ENCODE measurements at regions not wholly inside any gene's neighbourhood (a gene's known extent, or its start where the extent isn't known, plus 50 kb on each side); places are given as distances from the start of the nearest gene placed in this dataset.
"Not testable (repeated sequence)": the region's sequence is repeated elsewhere in the genome, so short reads cannot be mapped to it uniquely, and the experiment has no call there.

DNA sequence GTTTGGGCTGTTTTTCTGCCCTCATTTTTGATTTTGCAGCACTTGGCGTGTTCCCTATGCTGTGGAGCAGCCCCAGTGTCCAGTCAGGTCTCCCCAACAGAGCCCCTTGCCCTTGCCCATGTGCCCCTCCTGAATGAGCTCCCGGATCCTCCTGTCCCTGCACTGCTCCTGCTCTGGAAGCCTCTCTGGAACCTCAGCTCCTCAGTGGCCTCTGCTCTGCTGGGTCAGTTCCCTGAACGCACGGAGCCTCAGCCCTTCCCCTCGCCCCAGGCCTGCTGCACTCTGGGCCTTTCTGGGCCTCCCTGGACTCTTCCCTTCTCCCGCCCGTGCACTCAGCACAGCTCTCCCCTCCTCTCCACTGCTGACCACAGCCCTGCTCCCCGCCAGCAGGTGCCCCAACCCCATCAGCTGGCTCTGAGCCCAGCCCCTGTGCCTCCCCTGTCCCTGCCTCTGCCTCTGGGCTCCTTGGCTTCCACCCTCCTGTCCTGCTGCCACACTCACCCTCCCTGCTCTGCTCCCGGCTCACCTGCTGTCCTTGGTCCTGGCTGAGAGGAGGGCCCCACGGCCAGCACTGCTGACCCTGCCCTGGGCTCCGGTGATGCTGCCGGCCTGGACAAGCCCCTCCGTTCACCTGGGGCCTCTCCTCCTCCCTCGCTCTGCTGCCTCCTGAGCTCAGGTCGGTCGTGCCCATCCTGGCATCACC lies 220.6 kb downstream of the TMEM121 start:
- TF ChIP-seq POLR2AphosphoS5 (IDR thresholded peaks at IDR 0.05; ENCODE audit: low read depth, low read length); POLR2A (IDR thresholded peaks at IDR 0.05; ENCODE audit: low read depth, low read length); TAF1 (IDR thresholded peaks at IDR 0.05; ENCODE audit: borderline replicate concordance, low read depth, low read length): not testable (repeated sequence)
